ENCODE measurements at regions not wholly inside any gene's neighbourhood (a gene's known extent, or its start where the extent isn't known, plus 50 kb on each side); places are given as distances from the start of the nearest gene placed in this dataset.

- TF ChIP-seq CTCF (IDR thresholded peaks at IDR 0.05) (no peak), ZFX (IDR thresholded peaks at IDR 0.05; ENCODE audit: borderline replicate concordance) (no peak)
- H3K27ac ChIP-seq = no peak overlapping the region
Measured at GRCh38 chr1:194658090-194658439, 1471.7 kb upstream of the B3GALT2 start.

- no peak overlapping the region for H3K27ac ChIP-seq
- TF ChIP-seq ZFX (IDR thresholded peaks at IDR 0.05; ENCODE audit: borderline replicate concordance) (no peak), CTCF (IDR thresholded peaks at IDR 0.05) (no peak)
Measured at GRCh38 chr1:194654956-194655355, 1468.5 kb upstream of the B3GALT2 start.

GRCh38 chr1:194653385-194653784 lies 1467.0 kb upstream of the B3GALT2 start:
- TF ChIP-seq ZFX (IDR thresholded peaks at IDR 0.05; ENCODE audit: borderline replicate concordance) (no peak), CTCF (IDR thresholded peaks at IDR 0.05) (no peak)
- H3K27ac ChIP-seq = no peak overlapping the region

GRCh38 chr1:194647118-194647517 lies 1460.7 kb upstream of the B3GALT2 start:
- H3K27ac ChIP-seq = no peak overlapping the region
- TF ChIP-seq CTCF (IDR thresholded peaks at IDR 0.05) (no peak), ZFX (IDR thresholded peaks at IDR 0.05; ENCODE audit: borderline replicate concordance) (no peak)

DNA sequence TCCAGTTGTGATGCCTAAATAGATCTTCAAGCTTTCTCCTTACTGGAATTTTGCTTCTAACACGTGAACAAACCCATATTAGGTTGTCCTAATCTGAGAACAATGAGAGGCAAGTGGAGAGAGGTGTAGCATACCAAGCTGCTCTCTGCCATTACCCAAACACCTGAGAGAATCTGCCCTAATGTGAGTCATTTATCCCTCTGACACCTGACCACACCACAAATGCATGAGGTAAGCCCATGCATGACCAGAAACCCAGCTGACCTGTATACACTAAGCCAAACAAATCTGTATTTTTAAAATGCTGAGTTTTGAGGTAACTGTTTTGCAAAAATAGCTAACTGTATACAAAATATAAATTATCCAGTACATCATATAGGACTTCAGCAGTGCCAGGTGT lies 1458.1 kb upstream of the B3GALT2 start:
- no peak overlapping the region for H3K27ac ChIP-seq
- TF ChIP-seq ZFX (IDR thresholded peaks at IDR 0.05; ENCODE audit: borderline replicate concordance) = no peak
- no peak for TF ChIP-seq CTCF (IDR thresholded peaks at IDR 0.05)

DNA sequence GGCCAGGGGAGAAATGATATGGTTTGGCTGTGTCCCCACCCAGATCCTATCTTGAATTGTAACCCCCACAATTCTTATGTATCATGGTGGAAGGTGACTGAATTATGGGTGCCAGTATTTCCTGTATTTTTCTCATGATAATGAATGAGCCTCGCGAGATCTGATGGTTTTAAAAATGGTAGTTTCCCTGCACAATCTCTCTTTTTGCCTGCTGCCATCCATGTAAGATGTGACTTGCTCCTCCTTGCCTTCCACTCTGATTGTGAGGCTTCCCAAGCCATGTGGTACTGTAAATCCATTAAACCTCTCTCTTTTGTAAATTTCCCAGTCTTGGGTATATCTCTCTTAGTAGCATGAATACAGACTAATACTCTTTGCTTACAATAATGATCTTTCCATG lies 1453.9 kb upstream of the B3GALT2 start:
- H3K27ac ChIP-seq = no peak overlapping the region
- TF ChIP-seq CTCF (IDR thresholded peaks at IDR 0.05) (no peak), ZFX (IDR thresholded peaks at IDR 0.05; ENCODE audit: borderline replicate concordance) (no peak)

- TF ChIP-seq CTCF (IDR thresholded peaks at IDR 0.05) (no peak), ZFX (IDR thresholded peaks at IDR 0.05; ENCODE audit: borderline replicate concordance) (no peak)
- H3K27ac ChIP-seq = no peak overlapping the region
Measured at GRCh38 chr1:194629011-194629410, 1442.6 kb upstream of the B3GALT2 start.

All from 22Rv1 (cell line).